Left forelimb (tissue), 1 donor: ENCODE measurements at regions not wholly inside any gene's neighbourhood (a gene's known extent, or its start where the extent isn't known, plus 50 kb on each side); places are given as distances from the start of the nearest gene placed in this dataset.

Source experiments
- DNase-seq: peaks from one replicate; pipeline ENCODE4 v3.0.0-alpha.2; 2018; ENCODE audit warnings: low spot score

- no peak for DNase-seq
Observed at GRCh38 chr13:73251626-73252265, 192.9 kb downstream of the KLF5 start.

- no peak for DNase-seq
Observed at GRCh38 chr13:73250061-73250460, 191.3 kb downstream of the KLF5 start.

GRCh38 chr13:73248711-73249580 lies 190.1 kb downstream of the KLF5 start:
- no peak for DNase-seq

DNA sequence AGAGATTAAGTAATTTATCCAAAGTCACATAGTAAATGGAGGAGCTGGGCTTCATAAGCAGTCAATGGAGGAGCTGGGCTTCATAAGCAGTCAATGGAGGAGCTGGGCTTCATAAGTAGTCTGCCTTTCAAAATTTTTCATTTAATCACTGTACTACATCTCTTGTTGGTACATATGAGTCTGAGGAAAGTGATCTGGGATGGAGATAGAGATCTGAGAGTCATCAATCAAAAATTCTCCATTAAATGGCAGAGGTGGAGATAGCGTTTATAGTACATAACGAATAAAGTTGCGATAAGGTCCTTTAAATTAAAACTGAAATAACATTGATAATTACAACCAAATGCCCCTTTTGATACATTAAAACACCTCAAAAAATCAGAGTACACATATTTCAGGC lies 189.3 kb downstream of the KLF5 start:
- no peak for DNase-seq

- no peak for DNase-seq
Observed at GRCh38 chr13:73245246-73245645, 186.4 kb downstream of the KLF5 start.

GRCh38 chr13:73244467-73244866 lies 185.7 kb downstream of the KLF5 start:
- DNase-seq: no peak

GRCh38 chr13:73242515-73243015 lies 183.8 kb downstream of the KLF5 start:
- DNase-seq: no peak

- no peak for DNase-seq
Observed at GRCh38 chr13:73240193-73240592, 181.4 kb downstream of the KLF5 start.

- DNase-seq: no peak
Observed at GRCh38 chr13:73235385-73235784, 176.6 kb downstream of the KLF5 start.

DNA sequence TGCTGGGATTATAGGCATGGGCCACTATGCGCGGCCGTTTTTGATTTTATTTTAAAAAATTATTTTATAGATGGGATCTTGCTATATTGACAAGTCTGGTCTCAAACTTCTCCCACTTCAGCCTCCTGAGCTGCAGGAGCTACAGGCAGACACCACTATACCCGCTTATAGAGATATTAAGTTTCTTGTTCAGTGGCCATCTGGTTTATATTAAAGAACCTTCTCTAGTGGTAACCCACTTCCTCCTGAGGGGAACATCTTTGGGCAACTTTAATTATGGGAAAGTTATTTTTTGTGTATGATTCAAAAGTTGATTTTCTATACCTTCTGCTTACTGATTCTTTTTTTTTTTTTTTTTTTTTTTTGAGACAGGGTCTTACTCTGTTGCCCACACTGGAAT lies 172.7 kb downstream of the KLF5 start:
- DNase-seq: no peak

DNA sequence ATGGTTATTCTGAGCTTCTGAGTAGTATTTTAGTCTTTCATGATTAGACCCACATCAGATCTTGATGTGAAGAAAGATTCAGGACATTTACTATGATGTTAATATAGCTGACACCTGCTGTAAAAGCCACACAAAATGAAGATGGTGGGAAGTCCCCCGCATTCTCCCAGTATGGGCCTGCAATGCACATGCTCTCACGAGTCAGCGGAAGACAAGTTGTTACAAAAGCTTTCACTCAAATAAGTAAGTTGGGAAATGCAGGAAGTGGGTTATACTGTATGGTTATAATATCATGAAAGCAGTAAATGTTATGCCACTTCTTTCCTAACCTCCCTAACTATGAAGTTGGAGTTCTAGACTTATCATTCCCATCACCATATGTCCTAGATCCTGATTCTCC lies 171.9 kb downstream of the KLF5 start:
- no peak for DNase-seq

DNA sequence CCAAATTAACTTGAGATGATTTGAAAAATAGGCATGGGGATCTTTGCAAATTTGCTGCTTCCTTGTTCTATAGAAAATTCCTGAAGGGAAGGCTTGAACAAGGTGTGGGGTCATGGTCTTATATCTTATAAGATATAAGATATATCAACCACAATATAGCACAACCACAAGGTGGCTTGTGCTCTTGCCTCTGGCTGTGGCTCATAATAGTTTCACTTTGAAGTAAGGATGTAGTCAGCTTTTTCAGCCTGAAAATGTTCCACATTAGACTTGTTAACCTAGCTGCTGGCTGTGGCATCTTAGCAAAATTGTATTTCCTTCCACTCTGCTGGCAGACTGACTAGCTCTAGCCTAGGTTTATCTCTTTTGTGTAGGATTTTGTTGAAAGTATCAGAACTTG lies 169.7 kb downstream of the KLF5 start:
- no peak for DNase-seq

GRCh38 chr13:73225990-73226389 lies 167.2 kb downstream of the KLF5 start:
- DNase-seq: no peak

GRCh38 chr13:73224703-73225102 lies 165.9 kb downstream of the KLF5 start:
- DNase-seq: no peak

- no peak for DNase-seq
Observed at GRCh38 chr13:73223372-73223781, 164.6 kb downstream of the KLF5 start.

DNA sequence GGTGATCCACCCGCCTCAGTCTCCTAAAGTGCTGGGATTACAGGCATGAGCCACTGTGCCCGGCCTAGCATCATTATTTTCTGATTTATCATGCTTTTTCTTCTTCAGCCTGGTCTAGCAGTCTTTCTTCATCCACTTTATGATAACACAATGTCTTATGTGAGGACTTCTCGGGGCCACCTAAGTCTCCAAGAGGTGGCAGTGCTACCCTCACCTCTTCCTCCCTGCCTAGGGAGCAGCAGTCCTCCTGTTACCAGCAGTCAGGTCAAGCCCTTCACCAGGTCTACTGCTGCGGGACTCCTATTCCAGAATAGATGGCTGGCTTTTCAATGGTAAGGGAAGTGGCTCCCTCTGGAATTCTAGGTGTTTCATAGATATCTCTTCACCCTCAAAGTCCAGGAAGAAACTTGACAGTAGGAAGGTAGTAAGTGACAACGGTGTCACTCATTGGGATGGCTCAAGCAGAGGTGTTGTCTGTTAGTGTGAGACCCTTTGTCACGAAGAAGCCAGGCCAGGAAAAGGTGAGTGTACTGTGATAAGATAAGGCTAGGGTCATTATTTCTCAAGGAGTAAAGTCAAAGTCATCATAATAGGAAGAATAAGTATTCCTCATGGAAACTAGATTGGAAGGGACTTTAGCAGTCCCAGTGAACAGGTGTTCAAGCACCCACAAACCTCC lies 164.0 kb downstream of the KLF5 start:
- DNase-seq: no peak

- no peak for DNase-seq
Observed at GRCh38 chr13:73220966-73221720, 162.3 kb downstream of the KLF5 start.

- no peak for DNase-seq
Observed at GRCh38 chr13:73218181-73218580, 159.4 kb downstream of the KLF5 start.

- no peak for DNase-seq
Observed at GRCh38 chr13:73216381-73216831, 157.6 kb downstream of the KLF5 start.

- no peak for DNase-seq
Observed at GRCh38 chr13:73215823-73216222, 157.0 kb downstream of the KLF5 start.

- DNase-seq: no peak
Observed at GRCh38 chr13:73212482-73212881, 153.7 kb downstream of the KLF5 start.
